Activated CD8-positive, alpha-beta memory T cell treated with anti-CD3 and anti-CD28 coated beads for 24 hours (primary cell): ENCODE measurements at regions not wholly inside any gene's neighbourhood (a gene's known extent, or its start where the extent isn't known, plus 50 kb on each side); places are given as distances from the start of the nearest gene placed in this dataset.

Experiments
- DNase-seq: peaks from one replicate; pipeline ENCODE4 v3.0.0-alpha.2; 2020

DNA sequence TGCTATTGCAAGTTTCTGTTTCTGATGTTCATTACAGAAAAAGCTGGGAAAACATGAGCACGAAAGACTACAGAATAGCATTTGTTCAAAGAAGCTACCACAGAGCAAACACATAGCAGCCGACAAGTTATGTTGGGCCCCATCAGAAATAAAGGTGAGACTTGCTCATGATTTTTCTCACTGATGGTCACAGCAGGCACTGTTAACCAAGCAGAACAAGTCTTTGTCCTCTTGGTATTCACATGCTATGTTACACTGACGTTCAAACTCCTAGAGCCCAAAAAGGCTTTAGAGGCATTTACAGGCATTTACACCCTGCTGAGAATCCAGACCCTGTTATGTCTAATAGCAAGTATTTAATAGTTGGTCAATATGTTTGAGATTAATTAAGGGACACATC lies 235.0 kb upstream of the HNMT start:
- no peak for DNase-seq

DNA sequence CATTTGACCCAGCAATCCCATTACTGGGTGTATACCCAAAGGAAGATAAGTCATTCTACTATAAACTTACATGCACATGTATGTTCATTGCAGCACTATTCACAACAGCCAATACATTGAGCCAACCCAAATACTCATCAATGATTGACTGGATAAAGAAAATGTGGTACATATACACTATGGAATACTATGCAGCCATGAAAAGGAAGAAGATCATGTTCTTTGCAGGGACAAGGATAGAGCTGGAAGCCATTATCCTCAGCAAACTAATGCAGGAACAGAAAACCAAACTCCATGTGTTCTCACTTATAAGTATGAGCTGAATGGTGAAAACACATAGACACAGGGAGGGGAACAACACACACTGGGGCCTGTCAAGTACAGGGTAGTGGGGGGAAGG lies 226.7 kb upstream of the HNMT start:
- no peak for DNase-seq

DNA sequence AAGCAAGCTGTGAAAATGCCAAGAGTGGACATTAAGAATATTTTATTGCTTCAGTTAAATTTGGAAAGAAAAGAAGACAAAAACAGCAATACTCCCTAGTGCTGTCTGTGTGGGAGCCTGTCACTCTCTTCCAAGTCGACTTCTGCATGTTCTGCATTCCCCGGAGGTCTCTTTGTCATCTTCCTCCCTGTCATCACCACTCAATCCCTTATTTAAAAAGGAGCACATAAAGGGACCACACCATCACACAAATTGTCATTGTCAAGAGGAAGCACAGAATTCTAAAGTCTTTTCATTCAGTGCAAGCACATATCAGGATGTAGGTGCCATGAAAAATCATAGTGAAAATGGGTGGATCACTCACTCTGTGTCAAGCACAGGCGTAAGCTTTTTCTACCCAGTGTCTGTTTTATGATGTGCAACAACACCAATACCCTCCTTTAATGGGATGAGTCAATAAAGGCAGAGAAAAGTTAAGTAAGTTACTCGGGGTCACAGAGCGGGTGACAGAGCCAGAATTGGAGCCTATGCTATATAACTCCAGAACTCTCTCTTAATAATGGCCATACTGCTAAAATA lies 222.4 kb upstream of the HNMT start:
- DNase-seq: no peak

- DNase-seq: no peak
Observed at GRCh38 chr2:137747509-137747908, 216.8 kb upstream of the HNMT start.

GRCh38 chr2:137748533-137748932 lies 215.7 kb upstream of the HNMT start:
- no peak for DNase-seq

GRCh38 chr2:137764646-137765045 lies 199.6 kb upstream of the HNMT start:
- DNase-seq: no peak

- no peak for DNase-seq
Observed at GRCh38 chr2:137769406-137769805, 194.9 kb upstream of the HNMT start.

- no peak for DNase-seq
Observed at GRCh38 chr2:137770166-137770565, 194.1 kb upstream of the HNMT start.

DNA sequence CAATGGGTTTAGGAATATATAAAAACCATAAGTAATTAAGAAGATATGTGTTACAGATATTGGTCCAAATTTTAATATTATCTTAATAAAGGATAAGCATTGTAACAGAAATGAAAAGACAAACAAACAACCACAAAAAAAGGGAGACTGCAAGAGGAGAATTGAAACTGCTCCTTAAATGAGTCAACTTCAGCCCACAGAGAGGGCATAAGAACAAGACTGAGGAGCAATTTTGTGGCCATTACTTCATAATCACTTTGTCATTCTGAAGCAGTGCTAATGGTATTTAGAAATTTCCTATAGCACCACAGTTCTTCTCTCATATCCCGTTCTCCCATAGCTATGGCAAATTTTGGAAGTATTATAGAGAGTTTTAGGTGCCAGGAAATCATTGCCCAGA lies 193.2 kb upstream of the HNMT start:
- no peak for DNase-seq

- DNase-seq: no peak
Observed at GRCh38 chr2:137772451-137772850, 191.8 kb upstream of the HNMT start.

GRCh38 chr2:137775529-137775928 lies 188.7 kb upstream of the HNMT start:
- no peak for DNase-seq

DNA sequence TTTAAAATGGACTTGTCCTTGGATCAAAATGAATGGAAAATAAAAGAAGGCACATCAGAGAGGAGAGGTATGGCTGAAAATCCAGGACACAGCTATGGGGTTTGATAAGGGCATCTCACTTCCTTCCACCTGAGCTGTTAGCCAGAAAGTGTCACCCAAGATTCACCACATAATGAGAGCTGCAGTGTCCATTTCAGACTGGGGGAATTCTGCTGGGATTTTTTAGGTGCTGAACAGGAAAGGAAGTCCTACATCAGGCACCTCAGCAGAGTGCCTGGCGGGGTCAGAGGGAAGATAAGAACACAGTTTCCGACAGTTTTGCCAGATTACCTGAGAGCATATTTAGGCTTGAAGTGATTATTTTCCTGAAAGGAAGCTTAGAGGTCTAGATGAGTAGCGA lies 187.6 kb upstream of the HNMT start:
- no peak for DNase-seq

- DNase-seq: no peak
Observed at GRCh38 chr2:137797641-137798040, 166.6 kb upstream of the HNMT start.

DNA sequence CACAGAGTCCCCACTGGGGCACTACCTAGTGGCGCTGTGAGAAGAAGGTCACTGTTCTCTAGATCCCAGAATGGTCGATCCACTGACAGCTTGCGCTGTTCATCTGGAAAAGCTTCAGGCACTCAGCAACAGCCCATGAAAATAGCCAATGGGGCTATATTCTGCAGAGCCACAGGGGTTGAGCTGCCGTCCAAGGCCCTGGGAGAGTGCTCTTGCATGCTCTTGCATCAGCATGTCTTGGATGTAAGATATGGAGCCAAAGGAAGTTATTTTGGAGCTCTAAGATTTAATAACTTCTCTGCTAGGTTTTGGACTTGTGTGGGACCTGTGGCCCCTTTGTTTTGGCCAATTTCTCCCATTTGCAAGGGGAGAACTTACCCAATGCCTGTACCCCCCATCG lies 164.7 kb upstream of the HNMT start:
- DNase-seq: no peak

- no peak for DNase-seq
Observed at GRCh38 chr2:137800386-137800785, 163.9 kb upstream of the HNMT start.

DNA sequence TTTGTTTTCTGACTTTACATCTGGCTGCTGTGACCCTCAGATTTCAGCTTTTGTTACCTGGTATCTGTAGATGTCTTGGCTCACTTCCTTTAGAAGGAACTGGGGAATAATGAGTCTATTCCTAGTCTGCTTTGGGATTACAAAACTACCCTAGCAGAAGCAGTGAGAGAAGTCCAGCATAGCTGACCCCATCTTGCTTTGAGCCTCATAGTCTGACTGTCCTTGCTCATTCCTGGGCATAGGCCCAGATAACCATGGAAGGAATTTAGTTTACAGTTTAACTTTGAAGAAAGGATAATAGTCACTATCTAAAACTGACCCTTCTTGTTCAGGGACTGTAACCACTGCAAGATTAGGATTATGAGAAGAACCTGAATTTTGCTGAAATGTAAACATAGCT lies 163.0 kb upstream of the HNMT start:
- DNase-seq: no peak

DNA sequence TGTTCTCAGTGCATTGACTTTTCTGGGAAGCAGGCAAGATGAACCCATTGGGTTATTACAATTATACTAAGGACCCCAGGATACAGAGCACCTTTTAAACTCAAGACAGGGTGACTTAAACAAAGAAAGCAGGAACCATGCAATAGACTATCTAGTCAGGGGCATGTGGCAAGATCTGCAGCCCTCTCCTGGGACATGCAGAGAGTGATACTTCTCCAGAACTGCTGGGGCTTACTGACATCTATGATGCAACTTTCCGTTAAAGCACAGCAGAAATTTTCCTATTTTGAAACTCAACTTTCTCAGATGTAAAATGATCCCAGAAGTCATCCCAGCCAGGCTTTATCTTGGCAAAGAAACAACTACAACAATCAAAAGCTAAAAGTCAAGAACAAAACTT lies 162.2 kb upstream of the HNMT start:
- no peak for DNase-seq

DNA sequence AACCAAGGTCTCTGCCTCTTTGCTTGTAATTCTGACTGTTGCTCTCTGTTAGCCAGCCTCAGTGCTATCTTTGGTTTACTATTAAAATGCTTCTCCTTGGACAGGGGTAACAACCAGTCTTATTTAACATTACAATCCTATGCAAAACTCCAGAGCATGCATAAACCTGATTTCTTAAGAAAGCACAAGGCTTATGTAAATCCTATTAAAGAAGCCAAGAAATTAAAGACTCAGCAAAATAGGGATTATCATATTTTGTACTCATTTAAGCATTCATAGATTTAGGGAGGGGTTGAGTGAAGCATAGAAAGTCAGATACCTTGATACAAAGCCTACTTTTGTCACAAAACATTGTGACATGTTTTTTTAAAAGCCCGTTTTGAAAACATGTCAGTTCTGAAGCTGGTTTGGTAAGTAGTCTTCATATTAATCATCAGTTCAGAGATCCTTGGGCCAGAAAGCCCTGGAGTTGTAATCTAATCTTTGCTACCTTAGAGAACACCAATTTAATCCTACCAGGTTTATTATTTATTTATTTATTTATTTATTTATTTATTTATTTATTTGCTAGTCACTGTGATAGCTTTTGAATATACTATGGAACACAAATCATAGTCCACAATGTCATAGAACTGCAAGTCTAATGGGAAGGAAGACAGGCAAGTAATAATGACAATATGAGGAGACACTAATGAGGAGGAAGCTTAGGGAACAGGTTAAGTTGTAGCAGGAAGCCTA lies 158.0 kb upstream of the HNMT start:
- no peak for DNase-seq

DNA sequence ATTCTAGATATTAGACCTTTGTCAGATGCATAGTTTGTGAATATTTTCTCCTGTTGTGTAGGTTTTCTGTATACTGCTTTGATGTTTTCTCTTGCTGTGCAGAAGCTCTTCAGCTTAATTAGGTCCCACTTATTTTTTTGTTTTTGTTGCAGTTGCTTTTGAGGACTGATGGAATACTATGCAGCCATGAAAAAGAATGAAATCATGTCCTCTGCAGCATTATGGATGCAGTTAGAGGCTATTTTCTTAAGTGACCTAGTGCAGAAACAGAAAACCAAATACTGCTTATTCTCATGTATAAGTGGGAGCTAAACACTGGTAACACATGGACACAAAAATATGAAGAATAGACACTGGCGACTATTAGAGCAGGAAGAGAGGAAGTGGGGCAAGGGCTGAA lies 155.0 kb upstream of the HNMT start:
- no peak for DNase-seq

GRCh38 chr2:137809837-137810236 lies 154.4 kb upstream of the HNMT start:
- DNase-seq: no peak

DNA sequence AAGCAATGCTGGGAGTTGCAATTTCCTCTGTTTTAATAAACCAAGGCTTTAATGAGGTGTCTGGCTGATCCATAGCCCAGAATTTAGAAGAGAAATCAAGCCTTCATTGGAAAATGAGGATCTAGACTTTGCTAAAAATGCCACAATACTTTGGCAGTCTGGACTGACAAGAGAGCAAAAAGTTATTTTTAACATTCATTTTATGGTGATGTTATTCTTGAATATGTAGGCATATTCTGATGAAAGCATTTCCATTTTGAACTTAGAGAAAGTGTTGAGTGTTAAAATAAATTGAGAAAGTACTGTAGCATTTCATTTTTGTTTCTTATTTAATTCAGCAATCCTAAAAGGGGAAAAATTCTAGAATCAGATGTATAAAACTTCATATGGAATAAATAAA lies 151.8 kb upstream of the HNMT start:
- DNase-seq: no peak

DNA sequence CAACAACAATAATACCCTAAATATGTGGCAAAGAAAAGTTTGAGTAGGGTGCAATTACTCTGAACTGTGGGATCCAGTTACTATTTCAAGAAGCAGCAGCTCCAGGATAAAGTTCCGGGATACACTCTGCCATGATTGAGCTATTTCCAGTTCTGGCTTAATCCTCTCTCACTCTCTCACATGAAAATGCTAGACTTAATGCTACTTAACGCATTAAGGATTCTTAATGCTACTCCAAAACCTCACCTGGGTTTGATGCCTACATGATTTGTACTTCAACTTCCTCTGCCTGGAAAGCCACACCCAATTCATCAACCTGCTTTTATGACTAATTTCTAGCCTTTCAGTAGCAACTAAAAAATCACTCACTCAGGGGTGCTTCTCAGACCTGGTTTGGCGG lies 151.1 kb upstream of the HNMT start:
- no peak for DNase-seq

GRCh38 chr2:137817058-137817457 lies 147.2 kb upstream of the HNMT start:
- DNase-seq: no peak

DNA sequence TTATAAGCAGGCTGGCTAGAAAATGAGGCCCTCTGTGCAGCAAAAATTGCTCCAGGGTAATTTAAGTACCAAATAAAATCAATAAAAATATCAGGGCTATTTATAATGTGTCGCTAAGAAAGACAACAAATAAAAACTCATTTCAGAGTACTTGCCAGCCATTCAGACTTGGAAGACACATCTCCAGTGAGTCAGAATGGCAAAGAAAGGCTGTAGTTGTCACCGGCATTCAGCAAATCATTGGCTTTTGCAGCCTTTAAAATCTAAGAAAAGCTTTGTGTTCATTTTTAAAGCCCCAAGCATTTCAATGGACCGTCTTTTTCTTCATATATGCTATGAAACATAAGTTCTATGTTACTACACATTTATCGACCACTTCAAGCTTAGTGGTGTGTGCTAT lies 141.1 kb upstream of the HNMT start:
- DNase-seq: no peak

DNA sequence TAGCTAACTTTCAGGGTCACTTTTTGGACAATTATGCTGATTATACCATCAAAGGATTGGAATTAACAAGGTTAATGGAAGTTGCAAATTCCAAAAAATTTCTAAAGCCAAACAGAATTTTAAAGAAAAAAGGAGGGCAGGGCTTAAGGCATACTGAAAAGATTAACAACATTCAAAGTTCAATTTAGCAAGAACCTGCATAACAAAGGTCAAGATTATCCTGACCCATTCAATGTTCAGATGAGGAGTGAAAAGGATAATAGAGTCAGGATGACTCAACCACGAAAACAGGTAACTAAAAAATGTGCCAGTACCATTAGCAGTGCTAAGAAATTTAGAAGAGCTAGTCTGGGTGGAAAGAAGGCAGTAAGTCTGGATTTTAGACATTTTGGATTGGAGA lies 139.8 kb upstream of the HNMT start:
- DNase-seq: no peak
